ENCODE measurements at regions not wholly inside any gene's neighbourhood (a gene's known extent, or its start where the extent isn't known, plus 50 kb on each side); places are given as distances from the start of the nearest gene placed in this dataset.

DNA sequence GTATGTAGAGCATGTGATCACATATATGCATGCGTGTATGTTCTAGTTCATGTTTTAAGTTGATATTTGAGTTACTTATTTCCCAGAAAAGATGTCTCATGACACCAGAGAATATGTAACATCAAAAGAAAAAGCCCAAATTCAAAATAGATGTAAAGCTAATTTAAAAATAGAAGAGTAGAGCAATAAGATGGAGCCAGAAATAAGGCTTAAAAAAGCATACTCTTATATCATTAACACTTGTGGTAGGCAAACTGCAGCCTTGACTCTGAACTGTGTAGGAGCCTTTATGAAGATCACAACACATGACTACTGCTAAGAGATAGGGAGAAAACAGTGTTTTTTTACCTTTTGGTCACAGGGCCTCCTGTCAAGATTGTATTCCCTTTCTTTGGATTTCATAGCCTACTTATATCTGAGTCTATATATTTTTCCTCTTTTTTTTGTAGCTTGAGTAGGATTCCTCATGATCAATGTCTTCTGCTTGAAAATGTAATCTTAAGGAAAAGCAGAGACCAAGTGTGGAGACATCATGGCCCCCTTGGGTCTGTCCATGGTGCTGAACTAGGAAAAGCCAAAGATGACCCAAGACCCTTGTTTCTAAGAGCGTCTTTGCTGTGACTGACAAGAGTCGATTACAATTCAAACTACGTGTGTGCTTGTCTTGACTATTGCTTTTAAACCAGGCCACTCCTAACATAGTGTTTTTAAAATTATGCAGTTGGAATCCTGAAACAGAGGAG, 390.4 kb downstream of the SHISA9 start:
- DNase-seq (ENCODE audit: low read depth, low spot score): no peak
- in situ Hi-C loops (cut with HindIII; ENCODE audit: low pct_unique_long_range_greater_than_20kb, low sequenced_read_pairs): no loop called here

- in situ Hi-C loops (cut with HindIII; ENCODE audit: low pct_unique_long_range_greater_than_20kb, low sequenced_read_pairs): no loop called here
- DNase-seq (ENCODE audit: low read depth, low spot score): no peak
Observed at GRCh38 chr16:13296206-13296605, 394.8 kb downstream of the SHISA9 start.

- DNase-seq (ENCODE audit: low read depth, low spot score): no peak
- in situ Hi-C loops (cut with HindIII; ENCODE audit: low pct_unique_long_range_greater_than_20kb, low sequenced_read_pairs): no loop called here
Observed at GRCh38 chr16:13298666-13299065, 397.3 kb downstream of the SHISA9 start.

- no peak for DNase-seq (ENCODE audit: low read depth, low spot score)
- in situ Hi-C loops (cut with HindIII; ENCODE audit: low pct_unique_long_range_greater_than_20kb, low sequenced_read_pairs): no loop called here
Observed at GRCh38 chr16:13300066-13300840, 398.9 kb downstream of the SHISA9 start.

- in situ Hi-C loops (cut with HindIII; ENCODE audit: low pct_unique_long_range_greater_than_20kb, low sequenced_read_pairs): no loop called here
- DNase-seq (ENCODE audit: low read depth, low spot score): no peak
Observed at GRCh38 chr16:13305019-13305755, 403.8 kb downstream of the SHISA9 start.

DNA sequence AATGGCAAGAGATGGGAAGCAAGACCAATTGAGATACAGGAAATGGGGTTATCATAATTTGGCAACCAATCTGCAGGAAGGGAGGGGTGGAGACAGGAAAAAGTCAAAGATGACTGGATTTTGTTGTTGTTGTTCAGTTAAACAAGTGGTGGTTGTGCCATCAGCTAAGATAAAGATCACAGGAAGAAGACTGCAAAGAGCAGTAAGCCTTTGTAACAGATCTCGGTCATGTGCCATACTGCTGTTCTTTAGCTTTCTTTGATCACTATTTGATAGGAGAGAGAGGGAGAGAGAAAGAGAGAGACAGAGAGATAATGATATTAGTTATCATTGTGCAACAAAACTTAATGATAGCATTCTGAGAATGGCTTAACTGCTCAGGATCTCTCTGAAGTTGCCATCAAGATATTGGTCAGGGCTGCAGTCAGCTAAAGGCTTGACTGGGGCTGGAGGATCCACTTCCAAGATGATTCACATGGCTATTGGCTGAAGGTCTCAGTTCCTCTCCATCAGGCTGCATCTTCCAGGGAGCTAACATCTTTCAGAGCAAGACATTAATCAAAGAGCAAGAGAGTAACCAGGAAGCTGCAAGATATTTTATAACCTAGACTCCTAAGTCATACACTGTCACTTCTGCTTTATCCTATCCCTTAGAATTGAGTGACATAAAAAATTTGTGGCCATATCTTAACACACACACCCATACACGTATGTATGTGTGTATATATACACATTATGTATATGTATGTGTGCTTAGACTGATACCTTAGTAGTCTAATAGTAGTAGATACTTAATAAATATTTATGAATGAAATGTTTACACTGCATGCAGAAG, 405.0 kb downstream of the SHISA9 start:
- no peak for DNase-seq (ENCODE audit: low read depth, low spot score)
- in situ Hi-C loops (cut with HindIII; ENCODE audit: low pct_unique_long_range_greater_than_20kb, low sequenced_read_pairs): no loop called here

DNA sequence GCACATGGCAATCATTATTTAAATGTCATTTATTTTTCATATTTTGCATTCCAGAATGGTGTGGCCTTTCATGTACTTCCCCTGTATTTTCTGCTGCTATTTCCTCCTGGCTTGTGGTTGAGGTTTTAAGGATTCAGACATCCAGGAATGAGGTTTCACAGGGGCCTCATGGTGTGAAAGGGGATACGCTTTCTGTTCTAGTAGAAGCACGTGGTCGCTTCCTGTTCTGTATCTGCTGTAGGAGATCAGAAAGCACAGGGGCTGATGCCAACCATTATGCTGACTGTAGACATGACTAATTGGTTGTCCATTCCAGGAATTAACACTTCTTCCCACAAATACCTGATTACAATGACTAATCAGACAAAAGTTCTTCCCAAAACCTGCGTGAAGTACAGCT, 405.9 kb downstream of the SHISA9 start:
- no peak for DNase-seq (ENCODE audit: low read depth, low spot score)
- in situ Hi-C loops (cut with HindIII; ENCODE audit: low pct_unique_long_range_greater_than_20kb, low sequenced_read_pairs): no loop called here

DNA sequence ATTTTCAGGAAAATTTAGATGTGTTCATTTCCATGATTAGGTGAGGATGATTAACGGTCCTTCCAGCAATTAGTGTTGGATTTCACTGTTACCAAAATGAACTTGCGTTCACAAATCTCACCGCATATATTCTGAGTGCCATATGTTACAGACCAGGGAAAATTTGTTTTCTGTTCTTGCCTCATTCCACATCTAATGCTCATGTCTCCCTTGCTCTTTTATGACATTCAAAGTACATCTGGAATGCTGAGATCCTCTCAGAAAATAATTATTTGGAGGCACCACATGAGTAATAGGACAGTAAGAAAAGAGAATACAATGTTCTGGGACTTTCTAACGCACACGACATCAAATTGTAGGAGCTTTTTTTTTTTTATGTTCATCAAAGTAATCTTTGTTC, 406.5 kb downstream of the SHISA9 start:
- DNase-seq (ENCODE audit: low read depth, low spot score): no peak
- in situ Hi-C loops (cut with HindIII; ENCODE audit: low pct_unique_long_range_greater_than_20kb, low sequenced_read_pairs): no loop called here

DNA sequence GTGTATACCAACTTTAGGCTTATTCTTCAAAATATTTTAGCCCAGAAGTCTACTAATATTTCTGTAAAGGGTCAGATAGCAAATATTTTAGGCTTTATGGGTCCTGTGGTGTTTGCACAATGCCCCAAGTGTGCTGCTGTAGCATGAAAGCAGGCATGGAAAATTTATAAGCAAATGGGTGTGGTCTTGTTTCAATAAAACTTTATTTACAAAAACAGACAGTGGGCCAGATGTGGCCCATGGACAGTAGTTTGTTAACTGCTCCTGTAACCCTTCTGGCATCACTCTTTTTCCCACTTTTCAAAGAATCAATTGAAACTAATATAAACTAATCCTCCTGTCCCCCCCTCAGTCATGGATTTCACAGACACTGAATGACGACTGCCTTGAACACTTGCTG, 410.7 kb downstream of the SHISA9 start:
- in situ Hi-C loops (cut with HindIII; ENCODE audit: low pct_unique_long_range_greater_than_20kb, low sequenced_read_pairs): no loop called here

GRCh38 chr16:13313351-13313750, 412.0 kb downstream of the SHISA9 start:
- in situ Hi-C loops (cut with HindIII; ENCODE audit: low pct_unique_long_range_greater_than_20kb, low sequenced_read_pairs): no loop called here
- DNase-seq (ENCODE audit: low read depth, low spot score): no peak

More for the DNA sequence above, 410.7 kb downstream of the SHISA9 start:
- no peak for DNase-seq (ENCODE audit: low read depth, low spot score)

- DNase-seq (ENCODE audit: low read depth, low spot score): no peak
- in situ Hi-C loops (cut with HindIII; ENCODE audit: low pct_unique_long_range_greater_than_20kb, low sequenced_read_pairs): no loop called here
Observed at GRCh38 chr16:13314633-13315032, 413.2 kb downstream of the SHISA9 start.

DNA sequence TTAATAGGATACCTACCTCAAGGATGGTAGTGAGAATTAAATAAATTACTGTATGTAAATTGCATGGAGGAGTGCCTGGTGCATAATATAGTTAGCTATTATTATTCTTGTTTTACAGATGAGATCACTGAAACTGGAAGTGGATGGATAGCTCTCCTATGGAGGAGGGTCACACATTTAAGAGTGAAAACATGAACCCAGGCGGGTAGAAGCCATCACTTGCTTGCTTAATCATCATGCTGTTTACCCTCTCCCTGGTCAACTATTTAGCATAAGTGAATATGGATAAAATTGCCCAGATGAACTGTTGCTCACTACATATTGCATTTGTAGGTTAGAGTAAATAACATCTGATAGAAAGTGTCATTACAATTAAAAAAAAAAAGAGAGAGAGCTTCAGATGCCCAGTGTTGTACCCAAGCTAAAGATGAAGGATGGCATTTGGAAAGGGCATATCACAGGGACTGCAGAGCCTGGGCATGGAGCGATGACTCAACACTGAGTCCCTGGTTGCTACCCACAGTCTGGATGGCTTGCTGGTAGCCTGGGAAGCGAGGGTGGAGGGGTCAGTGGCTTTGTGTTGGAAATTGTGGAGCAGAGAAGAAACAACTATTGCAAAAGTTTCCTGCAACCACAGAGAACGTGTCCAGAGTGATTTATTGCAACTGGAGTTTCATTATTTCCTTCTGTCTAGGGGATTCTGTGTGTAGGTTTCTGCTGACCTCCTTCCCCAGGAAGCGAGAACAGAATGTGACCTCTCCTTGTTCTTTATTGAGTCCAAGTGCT, 414.4 kb downstream of the SHISA9 start:
- no peak for DNase-seq (ENCODE audit: low read depth, low spot score)

DNA sequence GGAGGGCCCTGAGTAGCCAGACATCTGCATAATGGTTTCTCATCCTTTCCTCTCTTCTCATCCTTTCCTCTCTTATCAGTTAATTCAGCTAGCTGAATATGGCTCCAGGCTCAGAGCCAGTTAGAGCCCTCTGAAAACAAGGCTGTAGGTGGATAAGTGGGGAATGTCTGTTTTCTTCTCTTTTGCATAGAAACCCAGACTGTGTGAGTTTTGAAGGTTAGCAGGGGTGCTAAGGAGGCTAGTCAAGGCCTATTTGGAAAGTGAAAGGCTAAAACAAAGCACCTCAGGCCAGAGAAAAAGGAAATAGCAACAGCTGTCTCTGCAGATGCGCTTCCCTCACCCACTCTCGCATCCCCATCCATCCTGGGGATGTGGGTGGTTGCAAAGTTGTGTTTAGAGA, 420.9 kb downstream of the SHISA9 start:
- in situ Hi-C loops (cut with HindIII; ENCODE audit: low pct_unique_long_range_greater_than_20kb, low sequenced_read_pairs): no loop called here
- DNase-seq (ENCODE audit: low read depth, low spot score): no peak

More for the DNA sequence above, 414.4 kb downstream of the SHISA9 start:
- in situ Hi-C loops (cut with HindIII; ENCODE audit: low pct_unique_long_range_greater_than_20kb, low sequenced_read_pairs): no loop called here

GRCh38 chr16:13324851-13325250, 423.5 kb downstream of the SHISA9 start:
- in situ Hi-C loops (cut with HindIII; ENCODE audit: low pct_unique_long_range_greater_than_20kb, low sequenced_read_pairs): no loop called here
- no peak for DNase-seq (ENCODE audit: low read depth, low spot score)

DNA sequence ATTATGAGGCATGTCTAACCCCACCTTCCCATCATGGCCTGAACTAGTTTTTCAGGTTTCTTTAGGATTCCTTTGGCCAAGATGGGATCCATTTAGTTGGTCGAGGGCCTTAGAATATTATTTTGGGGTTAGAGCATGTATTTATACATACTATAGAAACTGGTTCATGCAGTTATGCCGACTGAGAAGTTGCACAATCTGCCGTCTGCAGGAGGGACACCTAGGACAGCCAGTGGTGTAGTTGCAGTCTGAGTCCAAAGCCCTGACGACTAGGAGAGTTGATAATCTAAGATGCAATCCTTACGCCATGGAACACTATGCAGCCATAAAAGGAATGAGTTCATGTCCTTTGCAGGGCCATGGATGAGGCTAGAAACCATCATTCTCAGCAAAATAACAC, 424.0 kb downstream of the SHISA9 start:
- in situ Hi-C loops (cut with HindIII; ENCODE audit: low pct_unique_long_range_greater_than_20kb, low sequenced_read_pairs): no loop called here
- no peak for DNase-seq (ENCODE audit: low read depth, low spot score)

DNA sequence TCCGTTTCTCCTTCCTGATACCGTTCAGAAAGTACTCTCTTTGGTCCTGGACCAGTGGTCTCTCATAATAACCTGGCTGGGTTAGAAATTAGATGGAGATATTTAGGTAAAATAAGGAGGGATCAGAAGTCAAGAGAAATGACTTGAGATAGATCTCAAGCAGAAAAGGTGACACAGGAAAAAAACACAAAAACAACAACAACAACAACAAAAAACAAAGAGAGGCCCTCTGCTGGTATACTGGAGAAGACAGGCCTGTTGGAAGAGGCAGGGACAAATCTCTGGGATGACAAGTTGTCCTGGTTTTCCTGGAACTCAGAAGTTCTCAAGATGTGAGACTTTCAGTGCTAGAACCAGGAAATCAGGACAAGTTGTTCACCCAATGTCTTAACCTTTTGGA, 430.5 kb downstream of the SHISA9 start:
- no peak for DNase-seq (ENCODE audit: low read depth, low spot score)
- in situ Hi-C loops (cut with HindIII; ENCODE audit: low pct_unique_long_range_greater_than_20kb, low sequenced_read_pairs): no loop called here

- DNase-seq (ENCODE audit: low read depth, low spot score): no peak
- in situ Hi-C loops (cut with HindIII; ENCODE audit: low pct_unique_long_range_greater_than_20kb, low sequenced_read_pairs): no loop called here
Observed at GRCh38 chr16:13332713-13333255, 431.4 kb downstream of the SHISA9 start.
